OCI-LY3 (cell line): ENCODE measurements at regions not wholly inside any gene's neighbourhood (a gene's known extent, or its start where the extent isn't known, plus 50 kb on each side); places are given as distances from the start of the nearest gene placed in this dataset.

Experiments
- EZH2phosphoT487 ChIP-seq: fragments of 200-600 bp; shearing (Covaris generic); IDR thresholded peaks from 2 replicates; pipeline ENCODE4 v1.6.1; 2018; ENCODE audit warnings: antibody characterized with exemption, mixed run types, low read depth
- TF ChIP-seq, protein P1 (sequence below): fragments of 200-600, 300-600 bp; sonication (generic); IDR thresholded peaks from 2 replicates; pipeline ENCODE4 v1.5.1; 2014; ENCODE audit warnings: antibody characterized with exemption, low read length, low read depth

DNA sequence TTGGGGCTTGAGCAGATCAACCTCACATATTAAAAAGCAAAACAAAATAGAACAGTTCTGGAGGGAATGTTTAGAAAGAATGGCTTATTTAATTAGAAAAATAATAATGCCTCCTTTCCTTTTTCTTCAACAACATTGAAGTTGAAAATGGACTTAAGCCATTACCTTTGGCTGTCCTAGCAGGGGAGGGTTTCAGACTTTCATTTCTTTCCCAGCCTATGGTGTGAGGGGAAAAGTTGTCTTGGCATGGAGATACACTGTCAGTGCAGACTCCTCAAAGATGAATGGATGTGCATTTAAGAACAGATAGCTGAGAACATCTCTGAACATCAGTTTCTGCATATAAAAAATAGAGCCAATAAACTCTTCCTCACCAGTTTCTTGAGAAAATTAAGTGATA lies 169.5 kb downstream of the PAX1 start:
- TF ChIP-seq, protein P1, sequence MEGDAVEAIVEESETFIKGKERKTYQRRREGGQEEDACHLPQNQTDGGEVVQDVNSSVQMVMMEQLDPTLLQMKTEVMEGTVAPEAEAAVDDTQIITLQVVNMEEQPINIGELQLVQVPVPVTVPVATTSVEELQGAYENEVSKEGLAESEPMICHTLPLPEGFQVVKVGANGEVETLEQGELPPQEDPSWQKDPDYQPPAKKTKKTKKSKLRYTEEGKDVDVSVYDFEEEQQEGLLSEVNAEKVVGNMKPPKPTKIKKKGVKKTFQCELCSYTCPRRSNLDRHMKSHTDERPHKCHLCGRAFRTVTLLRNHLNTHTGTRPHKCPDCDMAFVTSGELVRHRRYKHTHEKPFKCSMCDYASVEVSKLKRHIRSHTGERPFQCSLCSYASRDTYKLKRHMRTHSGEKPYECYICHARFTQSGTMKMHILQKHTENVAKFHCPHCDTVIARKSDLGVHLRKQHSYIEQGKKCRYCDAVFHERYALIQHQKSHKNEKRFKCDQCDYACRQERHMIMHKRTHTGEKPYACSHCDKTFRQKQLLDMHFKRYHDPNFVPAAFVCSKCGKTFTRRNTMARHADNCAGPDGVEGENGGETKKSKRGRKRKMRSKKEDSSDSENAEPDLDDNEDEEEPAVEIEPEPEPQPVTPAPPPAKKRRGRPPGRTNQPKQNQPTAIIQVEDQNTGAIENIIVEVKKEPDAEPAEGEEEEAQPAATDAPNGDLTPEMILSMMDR, result no peak
- TF ChIP-seq EZH2phosphoT487, result no peak
